GM12878 (cell line): ENCODE measurements at regions not wholly inside any gene's neighbourhood (a gene's known extent, or its start where the extent isn't known, plus 50 kb on each side); places are given as distances from the start of the nearest gene placed in this dataset.

Source experiments
- ATAC-seq: fragments of 200-7000 bp; cut with Tn5 transposase; 3 replicates; pipeline ENCODE4 v1.9.1; 2020; ENCODE audit warnings: mild to moderate bottlenecking, moderate library complexity
- BruUV-seq: library from RNA; stranded (reverse); fragments of 400-500 nt; replicated peaks from 2 replicates; lab custom pipeline; 2021; lab: Mats Ljungman, UMichigan
- CTCF ChIA-PET: fragments of 300-600 bp; sonication (Branson Sonifier 250); formaldehyde crosslinking; extraction: SDS; loops from one replicate; lab custom pipeline; 2021; ENCODE audit warnings: inconsistent platforms; lab: Yijun Ruan, JAX
- POLR2A ChIA-PET: fragments of 350-600 bp; formaldehyde crosslinking; extraction: SDS; loops from one replicate; lab custom pipeline; 2021; ENCODE audit warnings: inconsistent platforms; lab: Charles Lee
- RAD21 ChIA-PET: fragments of 300-600 bp; sonication (Branson Sonifier 250); formaldehyde crosslinking; loops from one replicate; lab custom pipeline; 2023; ENCODE audit warnings: antibody characterized with exemption; ENCODE audit not compliant: unreplicated experiment; lab: Charles Lee
- SMC1A ChIA-PET: fragments of 300-600 bp; sonication (Branson Sonifier 250); formaldehyde crosslinking; loops from one replicate; lab custom pipeline; 2023; ENCODE audit not compliant: unreplicated experiment, uncharacterized antibody; lab: Charles Lee
- DNase-seq: peaks from one replicate; pipeline ENCODE4 v3.0.0-alpha.2; 2011; ENCODE audit warnings: low read depth, low spot score
- FAIRE-seq: peaks from 3 replicates; lab custom pipeline; 2011; peaks lifted over from hg19 to GRCh38; lab: Jason Lieb, UNC
- H2AFZ ChIP-seq: 2 replicates; pipeline ENCODE4 v1.6.0; 2011; ENCODE audit warnings: low read depth, low read length, control low read depth; ENCODE audit not compliant: control insufficient read depth
- H3K27ac ChIP-seq: 2 replicates; pipeline ENCODE4 v1.5.1; 2011; ENCODE audit warnings: control low read depth; ENCODE audit not compliant: control insufficient read depth, insufficient read depth
- H3K27me3 ChIP-seq, 2 experiments: replicated peaks in 1 of 2; 2 replicates each; pipeline versions ENCODE4 v1.6.0 to v1.6.1; 2011; ENCODE audit warnings: low read length in 1 of 2; ENCODE audit not compliant: control insufficient read depth in 2 of 2, insufficient read depth in 2 of 2
- H3K36me3 ChIP-seq, 2 experiments: 2 replicates each; pipeline ENCODE4 v1.5.1; 2011; ENCODE audit warnings: low read length in 1 of 2; ENCODE audit not compliant: control insufficient read depth in 2 of 2, insufficient read depth in 2 of 2
- H3K4me1 ChIP-seq: 2 replicates; pipeline ENCODE4 v1.6.1; 2011; ENCODE audit warnings: mild to moderate bottlenecking, low read length, moderate library complexity, mixed read lengths; ENCODE audit not compliant: control insufficient read depth, insufficient read depth
- H3K4me2 ChIP-seq: 2 replicates; pipeline ENCODE4 v1.6.0; 2011; ENCODE audit warnings: control low read depth; ENCODE audit not compliant: control insufficient read depth, insufficient read depth
- H3K4me3 ChIP-seq: fragments of 200-600 bp; sonication (generic); 2 replicates; pipeline ENCODE4 v1.5.1; 2016
- H3K79me2 ChIP-seq: 2 replicates; pipeline ENCODE4 v1.6.0; 2011; ENCODE audit warnings: low read length; ENCODE audit not compliant: control insufficient read depth, insufficient read depth
- H3K9ac ChIP-seq: 2 replicates; pipeline ENCODE4 v1.8.0; 2011; ENCODE audit warnings: low read length, control low read depth, mixed read lengths; ENCODE audit not compliant: control insufficient read depth, insufficient read depth
- H3K9me3 ChIP-seq: replicated peaks from 3 replicates; pipeline ENCODE4 v1.5.1; 2011; ENCODE audit warnings: mild to moderate bottlenecking, low read length; ENCODE audit not compliant: control insufficient read depth, insufficient read depth
- H4K20me1 ChIP-seq: 2 replicates; pipeline ENCODE4 v1.6.0; 2011; ENCODE audit not compliant: control insufficient read depth, insufficient read depth
- FOXM1 ChIP-seq: IDR thresholded peaks from 2 replicates; pipeline ENCODE4 v1.6.1; 2012; ENCODE audit warnings: low read depth, mild to moderate bottlenecking, inconsistent platforms, low read length, moderate library complexity
- JUND ChIP-seq: IDR thresholded peaks from 2 replicates; pipeline ENCODE4 v1.6.1; 2012; ENCODE audit warnings: low read depth, mild to moderate bottlenecking, low read length, improper control_type of control experiment, moderate library complexity
- KAT2A ChIP-seq: conservative IDR thresholded peaks from 2 replicates; pipeline ENCODE4 v1.6.1; 2011; ENCODE audit warnings: low read depth, low read length; ENCODE audit not compliant: control insufficient read depth
- LARP7 ChIP-seq: fragments of 450-650 bp; IDR thresholded peaks from 2 replicates; pipeline ENCODE4 v1.6.1; 2017; ENCODE audit warnings: mild to moderate bottlenecking
- SMAD5 ChIP-seq: IDR thresholded peaks from 2 replicates; pipeline ENCODE4 v1.6.1; 2016; ENCODE audit warnings: antibody characterized with exemption, low read depth
- STAT3 ChIP-seq: IDR thresholded peaks from 2 replicates; pipeline ENCODE4 v1.6.1; 2011; ENCODE audit warnings: low read depth, low read length, improper control_type of control experiment
- YBX1 ChIP-seq: fragments of 450-650 bp; IDR thresholded peaks from 2 replicates; pipeline ENCODE4 v1.6.1; 2016; ENCODE audit warnings: antibody characterized with exemption
- YY1 ChIP-seq: IDR thresholded peaks from 2 replicates; pipeline ENCODE4 v1.6.1; 2011; ENCODE audit warnings: low read depth, mild to moderate bottlenecking, low read length
- WGBS: methylation state at CpG from one replicate; pipeline ENCODE4 v1.1.6; 2016; ENCODE audit warnings: low lambda C conversion rate; ENCODE audit not compliant: insufficient replicate concordance, insufficient coverage; ENCODE audit errors: missing lambda C conversion rate; 5-methylcytosine and 5-hydroxymethylcytosine counted together
- in situ Hi-C: fragments of 300-500 bp; cut with MboI; formaldehyde crosslinking; loops from 9 replicates; pipeline ENCODE4 v1.14.3; 2018; ENCODE audit warnings: mixed read lengths
- intact Hi-C: fragments of 100-400 bp; cut with micrococcal nuclease; formaldehyde crosslinking; loops from one replicate; pipeline ENCODE4 v1.14.2; 2022; ENCODE audit not compliant: unreplicated experiment

DNA sequence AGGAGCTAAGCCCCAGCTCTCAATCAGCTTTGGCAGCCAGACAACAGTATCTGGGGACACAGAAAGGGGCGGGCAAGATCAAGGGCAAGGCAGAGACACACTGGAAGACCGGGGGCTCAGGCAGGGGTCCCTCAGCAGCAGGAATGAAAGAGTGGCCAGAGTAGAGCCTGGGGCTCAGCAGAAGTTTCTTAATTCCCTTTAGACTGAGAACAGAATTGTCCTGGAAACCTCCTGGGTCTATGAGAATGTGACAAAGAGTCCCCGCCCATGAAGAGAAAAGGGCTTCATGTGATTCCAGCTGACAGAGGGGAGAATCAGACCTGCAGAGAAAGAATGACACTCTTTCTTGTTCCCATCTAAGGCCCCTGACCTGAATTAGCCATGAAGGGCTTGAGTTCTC, 95.2 kb upstream of the CTNNB1 start:
- WGBS: 33% methylated on average over 3 of the region's 3 CpGs

DNA sequence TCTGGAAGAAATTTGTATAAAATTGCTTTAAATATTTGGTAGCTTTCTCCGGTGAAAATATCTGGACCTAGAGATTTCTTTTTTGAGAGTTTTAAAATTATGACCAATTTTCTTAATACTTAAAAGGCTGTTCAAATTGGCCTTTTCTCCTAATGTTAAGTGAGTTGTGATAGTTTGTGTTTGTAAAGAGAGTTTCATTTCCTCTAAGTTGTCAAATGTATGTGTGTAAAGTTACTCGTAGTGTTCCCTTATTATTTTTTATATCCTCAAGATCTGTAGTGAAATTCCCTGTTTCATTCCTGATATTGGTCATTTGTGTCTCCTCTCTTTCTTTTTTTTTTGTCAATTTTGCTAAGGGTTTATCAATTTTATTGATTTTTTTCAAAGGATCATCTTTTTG, 92.6 kb upstream of the CTNNB1 start:
- CTCF ChIA-PET: no interaction called here
- Histone ChIP-seq H3K4me1 (no peaks in the 10 kb centered on the region), H2AFZ (no peak overlapping the region), H3K4me2 (no peak overlapping the region), H3K4me3 (no peak overlapping the region), H3K27me3 (no peaks in the 10 kb centered on the region), H4K20me1 (no peaks in the 10 kb centered on the region), H3K79me2 (no peaks in the 10 kb centered on the region), H3K9ac (no peak overlapping the region), H3K36me3 (no peaks in the 10 kb centered on the region), H3K9me3 (no peaks in the 10 kb centered on the region), H3K27ac (no peak overlapping the region)
- RAD21 ChIA-PET: no interaction called here
- no peak for ATAC-seq
- peak; percentile 13 for FAIRE-seq
- WGBS: 50% methylated on average over 2 of the region's 2 CpGs
- no TSS peak for BruUV-seq
- POLR2A ChIA-PET: no interaction called here
- TF ChIP-seq JUND: no peak
- no peak for DNase-seq
- in situ Hi-C loops (no loop called here), intact Hi-C loops (no loop called here)
- SMC1A ChIA-PET: no interaction called here

More for the DNA sequence above, 95.2 kb upstream of the CTNNB1 start:
- Histone ChIP-seq H3K27ac (no peak overlapping the region), H3K4me2 (no peak overlapping the region), H3K4me3 (no peak overlapping the region), H4K20me1 (no peaks in the 10 kb centered on the region), H3K36me3 (no peaks in the 10 kb centered on the region), H3K9me3 (no peaks in the 10 kb centered on the region), H2AFZ (no peak overlapping the region), H3K9ac (no peak overlapping the region), H3K27me3 (no peaks in the 10 kb centered on the region), H3K79me2 (no peaks in the 10 kb centered on the region), H3K4me1 (no peaks in the 10 kb centered on the region)
- RAD21 ChIA-PET: no interaction called here
- no peak for FAIRE-seq
- BruUV-seq: no TSS peak
- in situ Hi-C loops (no loop called here), intact Hi-C loops (no loop called here)
- POLR2A ChIA-PET: no interaction called here
- SMC1A ChIA-PET: no interaction called here
- CTCF ChIA-PET: no interaction called here
- no peak for ATAC-seq
- DNase-seq: no peak
- TF ChIP-seq KAT2A (no peak), LARP7 (no peak), YY1 (no peak), FOXM1 (no peak), STAT3 (no peak), SMAD5 (no peak), YBX1 (no peak)
